ENCODE measurements at regions not wholly inside any gene's neighbourhood (a gene's known extent, or its start where the extent isn't known, plus 50 kb on each side); places are given as distances from the start of the nearest gene placed in this dataset.

- Histone ChIP-seq H3K4me2 (ENCODE audit: insufficient read depth, low read length) (no peak overlapping the region), H3K4me1 (ENCODE audit: control insufficient read depth, extremely low read depth, insufficient read depth, low read length) (no peaks in the 10 kb centered on the region), H3K36me3 (ENCODE audit: control insufficient read depth in 2 of 2, extremely low read depth in 1 of 2, insufficient read depth in 2 of 2, low read length in 2 of 2) (no peaks in the 10 kb centered on the region), H3K4me3 (replicated peaks in 1 of 3; ENCODE audit: insufficient read depth in 1 of 3, low read depth in 1 of 3, low read length in 3 of 3) (no peak overlapping the region), H3K79me2 (ENCODE audit: control insufficient read depth, insufficient read depth, low read length) (no peaks in the 10 kb centered on the region), H3K27ac (ENCODE audit: insufficient read depth, low read depth, low read length) (no peak overlapping the region), H4K20me1 (replicated peaks; ENCODE audit: control insufficient read depth, extremely low read depth, insufficient read depth, low read length) (no peaks in the 10 kb centered on the region), H3K27me3 (ENCODE audit: control insufficient read depth in 2 of 2, insufficient read depth in 2 of 2, low read length in 2 of 2) (no peaks in the 10 kb centered on the region), H3K9me1 (replicated peaks; ENCODE audit: control insufficient read depth, extremely low read depth, insufficient read depth, low read length) (no peaks in the 10 kb centered on the region), H3K9ac (replicated peaks; ENCODE audit: extremely low read depth, insufficient read depth, low read length) (no peak overlapping the region), H3K9me3 (replicated peaks; ENCODE audit: control insufficient read depth, insufficient read depth, low read length) (no peaks in the 10 kb centered on the region), H2AFZ (ENCODE audit: low read depth, low read length) (no peak overlapping the region)
- TF ChIP-seq FOS (IDR thresholded peaks at IDR 0.05; ENCODE audit: borderline replicate concordance, insufficient read depth, low read length) (no peak), JUN (IDR thresholded peaks at IDR 0.05; ENCODE audit: borderline replicate concordance, insufficient read depth, insufficient read length, low read depth) (no peak), POLR2A (IDR thresholded peaks at IDR 0.05; ENCODE audit: low read depth, low read length) (no peak), MAX (IDR thresholded peaks at IDR 0.05; ENCODE audit: insufficient read depth, insufficient read length) (no peak), MYC (IDR thresholded peaks at IDR 0.05; ENCODE audit: low read depth, low read length) (no peak), GATA2 (IDR thresholded peaks at IDR 0.05; ENCODE audit: insufficient read depth, insufficient read length, low read depth, low read length) (no peak), EZH2 (IDR thresholded peaks at IDR 0.05; ENCODE audit: borderline replicate concordance, low read depth, low read length, severe bottlenecking) (no peak), POLR2AphosphoS5 (IDR thresholded peaks at IDR 0.05; ENCODE audit: insufficient read depth, low read depth, low read length) (no peak), CTCF (IDR thresholded peaks at IDR 0.05; ENCODE audit: extremely low read depth in 1 of 2, insufficient read depth in 1 of 2, low read depth in 1 of 2, low read length in 2 of 2) (no peak)
- CTCF ChIA-PET: no interaction called here
- FAIRE-seq (no peak), DNase-seq (ENCODE audit: low read depth, low spot score) (no peak)
- BruUV-seq (replicated peaks): no TSS peak
- intact Hi-C loops (cut with micrococcal nuclease): no loop called here
- POLR2A ChIA-PET: no interaction called here
- dilution Hi-C loops (cut with MboI; ENCODE audit: extremely low pct_ligation_motif_present, low sequenced_read_pairs): no loop called here
These were observed 1253.2 kb downstream of the EFNA5 start for GRCh38 chr5:106417566-106417965.

Measured in endothelial cell of umbilical vein (primary cell).